Activated CD8-positive, alpha-beta T cell treated with anti-CD3 and anti-CD28 coated beads, Interleukin-2, amount 10 ng/mL, durations not matched to agents 7 days and 5 days (primary cell): ENCODE measurements at regions not wholly inside any gene's neighbourhood (a gene's known extent, or its start where the extent isn't known, plus 50 kb on each side); places are given as distances from the start of the nearest gene placed in this dataset.
"Not testable (repeated sequence)": the region's sequence is repeated elsewhere in the genome, so short reads cannot be mapped to it uniquely, and the experiment has no call there.

Experiments used
- ATAC-seq: fragments of 150-1000 bp; cut with Tn5 transposase; one replicate; pipeline ENCODE4 v1.10.0; 2021; ENCODE audit warnings: moderate library complexity
- CTCF ChIA-PET: fragments of 350-600 bp; sonication (Branson Sonifier 250); formaldehyde crosslinking; loops from one replicate; lab custom pipeline; 2021; ENCODE audit warnings: antibody characterized with exemption; lab: Charles Lee
- POLR2A ChIA-PET: fragments of 350-600 bp; sonication (Branson Sonifier 250); formaldehyde crosslinking; loops from one replicate; lab custom pipeline; 2021; ENCODE audit warnings: antibody characterized with exemption; lab: Charles Lee
- DNase-seq: peaks from one replicate; pipeline ENCODE4 v3.0.0-alpha.2; 2020
- H3K27ac Mint-ChIP-seq: one replicate; pipeline ENCODE4 v1.8.0; 2021; ENCODE audit warnings: mild to moderate bottlenecking, mixed read lengths
- H3K27me3 Mint-ChIP-seq: one replicate; pipeline ENCODE4 v1.8.0; 2021; ENCODE audit warnings: low read depth, mixed read lengths
- H3K36me3 Mint-ChIP-seq: one replicate; pipeline ENCODE4 v1.8.0; 2021; ENCODE audit warnings: low read depth, mixed read lengths
- H3K4me1 Mint-ChIP-seq: one replicate; pipeline ENCODE4 v1.8.0; 2021; ENCODE audit warnings: low read depth, mixed read lengths
- H3K4me3 Mint-ChIP-seq: one replicate; pipeline ENCODE4 v1.8.0; 2021; ENCODE audit warnings: mild to moderate bottlenecking, mixed read lengths
- H3K9me3 Mint-ChIP-seq: one replicate; pipeline ENCODE4 v1.8.0; 2022; ENCODE audit warnings: mixed read lengths; ENCODE audit not compliant: insufficient read depth

- Mint-ChIP-seq H3K27me3 (no peaks in the 10 kb centered on the region), H3K9me3 (peaks cover 2% of the 10 kb centered on the region), H3K27ac (no peak overlapping the region), H3K36me3 (no peaks in the 10 kb centered on the region), H3K4me3 (no peak overlapping the region), H3K4me1 (no peaks in the 10 kb centered on the region)
- CTCF ChIA-PET, result no interaction called here
- POLR2A ChIA-PET, result no interaction called here
- ATAC-seq (no peak), DNase-seq (no peak)
Measured at GRCh38 chr5:106085556-106085955, 1585.2 kb downstream of the EFNA5 start.

- H3K27ac Mint-ChIP-seq, result no peak overlapping the region
- no peak for ATAC-seq
Measured at GRCh38 chr5:106085136-106085535, 1585.6 kb downstream of the EFNA5 start.

GRCh38 chr5:106080535-106080934 lies 1590.2 kb downstream of the EFNA5 start:
- no peaks in the 10 kb centered on the region for H3K9me3 Mint-ChIP-seq
- no peaks in the 10 kb centered on the region for H3K36me3 Mint-ChIP-seq
- H3K4me3 Mint-ChIP-seq, result no peak overlapping the region
- H3K27me3 Mint-ChIP-seq, result no peaks in the 10 kb centered on the region
- no peak for ATAC-seq
- DNase-seq, result no peak
- no peaks in the 10 kb centered on the region for H3K4me1 Mint-ChIP-seq
- ChIA-PET POLR2A (no interaction called here), CTCF (no interaction called here)
- no peak overlapping the region for H3K27ac Mint-ChIP-seq

More at GRCh38 chr5:106085136-106085535, 1585.6 kb downstream of the EFNA5 start:
- no peaks in the 10 kb centered on the region for H3K9me3 Mint-ChIP-seq
- CTCF ChIA-PET, result no interaction called here
- no peak for DNase-seq
- no peak overlapping the region for H3K4me3 Mint-ChIP-seq
- no peaks in the 10 kb centered on the region for H3K27me3 Mint-ChIP-seq
- H3K4me1 Mint-ChIP-seq, result no peaks in the 10 kb centered on the region
- no peaks in the 10 kb centered on the region for H3K36me3 Mint-ChIP-seq
- POLR2A ChIA-PET, result no interaction called here

- Mint-ChIP-seq H3K36me3 (no peaks in the 10 kb centered on the region), H3K27me3 (no peaks in the 10 kb centered on the region), H3K9me3 (no peaks in the 10 kb centered on the region), H3K4me3 (no peak overlapping the region), H3K27ac (no peak overlapping the region), H3K4me1 (no peaks in the 10 kb centered on the region)
- ATAC-seq (no peak), DNase-seq (no peak)
- ChIA-PET CTCF (no interaction called here), POLR2A (no interaction called here)
Measured at GRCh38 chr5:106076655-106077054, 1594.1 kb downstream of the EFNA5 start.

GRCh38 chr5:106072208-106072607 lies 1598.5 kb downstream of the EFNA5 start:
- DNase-seq, result no peak
- Mint-ChIP-seq H3K27me3 (no peaks in the 10 kb centered on the region), H3K9me3 (no peaks in the 10 kb centered on the region), H3K4me3 (no peak overlapping the region), H3K27ac (no peak overlapping the region), H3K4me1 (no peaks in the 10 kb centered on the region), H3K36me3 (no peaks in the 10 kb centered on the region)
- POLR2A ChIA-PET, result no interaction called here
- ATAC-seq, result no peak
- CTCF ChIA-PET, result no interaction called here

- H3K9me3 Mint-ChIP-seq, result no peaks in the 10 kb centered on the region
- no peaks in the 10 kb centered on the region for H3K36me3 Mint-ChIP-seq
- H3K27me3 Mint-ChIP-seq, result no peaks in the 10 kb centered on the region
- ATAC-seq (no peak), DNase-seq (no peak)
- ChIA-PET POLR2A (no interaction called here), CTCF (no interaction called here)
- H3K4me3 Mint-ChIP-seq, result no peak overlapping the region
- no peaks in the 10 kb centered on the region for H3K4me1 Mint-ChIP-seq
- H3K27ac Mint-ChIP-seq, result no peak overlapping the region
Measured at GRCh38 chr5:106047341-106047740, 1623.4 kb downstream of the EFNA5 start.

- H3K27ac Mint-ChIP-seq, DNase-seq, H3K36me3 Mint-ChIP-seq, CTCF ChIA-PET, H3K27me3 Mint-ChIP-seq, POLR2A ChIA-PET, H3K9me3 Mint-ChIP-seq, H3K4me1 Mint-ChIP-seq, H3K4me3 Mint-ChIP-seq, ATAC-seq: not testable (repeated sequence)
Measured at GRCh38 chr5:106032069-106032468, 1638.7 kb downstream of the EFNA5 start.

GRCh38 chr5:106028314-106028713 lies 1642.4 kb downstream of the EFNA5 start:
- ChIA-PET CTCF (no interaction called here), POLR2A (no interaction called here)
- Mint-ChIP-seq H3K9me3 (peaks cover 3% of the 10 kb centered on the region), H3K27ac (no peak overlapping the region), H3K4me1 (no peaks in the 10 kb centered on the region), H3K27me3 (no peaks in the 10 kb centered on the region), H3K36me3 (no peaks in the 10 kb centered on the region), H3K4me3 (no peak overlapping the region)
- DNase-seq (no peak), ATAC-seq (no peak)

- ATAC-seq (no peak), DNase-seq (no peak)
- Mint-ChIP-seq H3K9me3 (peaks cover 10% of the 10 kb centered on the region), H3K36me3 (no peaks in the 10 kb centered on the region), H3K27ac (no peak overlapping the region), H3K4me3 (no peak overlapping the region), H3K4me1 (no peaks in the 10 kb centered on the region), H3K27me3 (no peaks in the 10 kb centered on the region)
- POLR2A ChIA-PET, result no interaction called here
- CTCF ChIA-PET, result no interaction called here
Measured at GRCh38 chr5:106020894-106021293, 1649.8 kb downstream of the EFNA5 start.

- Mint-ChIP-seq H3K4me3 (no peak overlapping the region), H3K4me1 (no peaks in the 10 kb centered on the region), H3K27ac (no peak overlapping the region), H3K27me3 (no peaks in the 10 kb centered on the region), H3K9me3 (peaks cover 10% of the 10 kb centered on the region), H3K36me3 (no peaks in the 10 kb centered on the region)
- no peak for ATAC-seq
- POLR2A ChIA-PET, result no interaction called here
- CTCF ChIA-PET, result no interaction called here
- no peak for DNase-seq
Measured at GRCh38 chr5:106019261-106019660, 1651.5 kb downstream of the EFNA5 start.

- no peaks in the 10 kb centered on the region for H3K27me3 Mint-ChIP-seq
- H3K4me3 Mint-ChIP-seq, result no peak overlapping the region
- CTCF ChIA-PET, result no interaction called here
- peaks cover 7% of the 10 kb centered on the region for H3K9me3 Mint-ChIP-seq
- H3K36me3 Mint-ChIP-seq, result no peaks in the 10 kb centered on the region
- H3K27ac Mint-ChIP-seq, result no peak overlapping the region
- no peak for DNase-seq
- no peak for ATAC-seq
- POLR2A ChIA-PET, result no interaction called here
- no peaks in the 10 kb centered on the region for H3K4me1 Mint-ChIP-seq
Measured at GRCh38 chr5:106017243-106017857, 1653.4 kb downstream of the EFNA5 start.

GRCh38 chr5:106014262-106014661 lies 1656.5 kb downstream of the EFNA5 start:
- DNase-seq, result no peak
- no peaks in the 10 kb centered on the region for H3K27me3 Mint-ChIP-seq
- ChIA-PET CTCF (no interaction called here), POLR2A (no interaction called here)
- peaks cover 5% of the 10 kb centered on the region for H3K9me3 Mint-ChIP-seq
- no peak for ATAC-seq
- no peak overlapping the region for H3K27ac Mint-ChIP-seq
- no peaks in the 10 kb centered on the region for H3K4me1 Mint-ChIP-seq
- no peak overlapping the region for H3K4me3 Mint-ChIP-seq
- H3K36me3 Mint-ChIP-seq, result no peaks in the 10 kb centered on the region

GRCh38 chr5:106006242-106006641 lies 1664.5 kb downstream of the EFNA5 start:
- ATAC-seq (no peak), DNase-seq (no peak)
- Mint-ChIP-seq H3K9me3 (no peaks in the 10 kb centered on the region), H3K4me1 (no peaks in the 10 kb centered on the region), H3K27ac (no peak overlapping the region), H3K36me3 (no peaks in the 10 kb centered on the region), H3K4me3 (no peak overlapping the region), H3K27me3 (no peaks in the 10 kb centered on the region)
- POLR2A ChIA-PET, result no interaction called here
- CTCF ChIA-PET, result no interaction called here
